ENCODE measurements at regions not wholly inside any gene's neighbourhood (a gene's known extent, or its start where the extent isn't known, plus 50 kb on each side); places are given as distances from the start of the nearest gene placed in this dataset.
"Not testable (repeated sequence)": the region's sequence is repeated elsewhere in the genome, so short reads cannot be mapped to it uniquely, and the experiment has no call there.

GRCh38 chr1:224061436-224061835, 52.5 kb upstream of the FBXO28 start:
- no peak for DNase-seq (ENCODE audit: low spot score)

DNA sequence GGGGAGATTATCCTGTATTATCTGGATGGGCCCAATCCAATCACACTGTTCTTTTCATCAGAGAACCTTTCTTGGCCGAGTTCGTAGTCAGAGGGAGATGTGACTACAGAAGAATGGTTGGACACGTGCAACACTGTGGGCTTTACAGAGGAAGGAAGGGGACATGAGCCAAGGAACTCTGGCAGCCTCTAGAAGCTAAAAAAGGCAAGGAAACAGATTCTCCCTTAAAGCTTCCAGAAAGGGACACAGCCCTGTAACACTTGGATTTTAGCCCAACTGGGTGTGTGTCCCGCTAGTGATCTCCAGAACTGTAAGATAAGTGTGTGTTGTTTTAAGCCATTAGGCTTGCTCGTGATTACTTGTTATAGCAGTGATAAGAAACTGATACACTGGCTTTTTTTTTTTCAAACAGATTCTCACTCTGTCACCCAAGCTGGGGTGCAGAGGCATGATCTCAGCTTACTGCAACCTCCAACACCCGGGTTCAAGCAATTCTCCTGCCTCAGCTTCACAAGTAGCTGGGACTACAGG, 53.9 kb upstream of the FBXO28 start:
- no peak for DNase-seq (ENCODE audit: low spot score)

- peak; percentile 93 for DNase-seq (ENCODE audit: low spot score)
Observed at GRCh38 chr1:224058303-224058702, 55.6 kb upstream of the FBXO28 start.

- DNase-seq (ENCODE audit: low spot score): peak; percentile 26
Observed at GRCh38 chr1:224057461-224058199, 56.3 kb upstream of the FBXO28 start.

GRCh38 chr1:224054611-224055010, 59.3 kb upstream of the FBXO28 start:
- DNase-seq (ENCODE audit: low spot score): no peak

GRCh38 chr1:224054012-224054411, 59.9 kb upstream of the FBXO28 start:
- peak; percentile 22 for DNase-seq (ENCODE audit: low spot score)

DNA sequence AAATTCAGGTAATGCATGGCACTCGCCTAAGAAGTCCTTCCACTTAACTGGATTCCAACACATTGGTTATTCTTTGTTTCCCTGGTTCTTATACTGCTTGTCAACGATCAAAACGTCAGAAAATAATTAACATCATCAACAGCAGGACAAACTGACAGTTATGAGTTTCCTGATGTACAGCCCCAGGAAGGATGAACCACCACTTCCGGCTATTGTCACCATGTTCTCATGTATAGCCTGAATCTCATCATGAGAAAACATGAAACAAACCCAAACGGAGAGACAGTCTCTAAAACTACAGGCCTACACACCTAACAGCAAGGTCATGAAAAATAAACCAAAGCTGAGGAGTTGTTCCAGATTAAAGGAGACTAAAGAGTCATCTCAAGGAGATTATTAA, 60.5 kb upstream of the FBXO28 start:
- no peak for DNase-seq (ENCODE audit: low spot score)

DNA sequence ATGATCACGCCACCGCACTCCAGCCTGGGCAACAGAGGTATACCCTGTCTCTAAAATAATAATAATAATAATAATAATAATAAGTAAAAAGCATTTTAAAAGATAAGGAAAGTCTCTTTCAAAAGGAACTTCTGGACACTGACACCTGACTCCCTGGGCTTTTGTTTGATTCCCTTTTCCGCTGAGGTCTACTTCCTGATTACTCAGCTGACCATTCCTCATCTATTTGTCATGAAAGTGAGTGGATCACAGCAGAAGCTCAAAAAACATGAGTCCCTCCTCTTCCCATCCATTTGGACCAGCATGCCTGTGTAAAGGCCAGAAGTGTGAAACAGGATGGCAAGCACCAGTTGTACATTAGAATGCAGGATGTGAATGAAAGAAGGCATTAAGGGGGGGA, 61.1 kb upstream of the FBXO28 start:
- peak; percentile 87 for DNase-seq (ENCODE audit: low spot score)

- DNase-seq (ENCODE audit: low spot score): not testable (repeated sequence)
Observed at GRCh38 chr1:224051782-224052181, 62.1 kb upstream of the FBXO28 start.

DNA sequence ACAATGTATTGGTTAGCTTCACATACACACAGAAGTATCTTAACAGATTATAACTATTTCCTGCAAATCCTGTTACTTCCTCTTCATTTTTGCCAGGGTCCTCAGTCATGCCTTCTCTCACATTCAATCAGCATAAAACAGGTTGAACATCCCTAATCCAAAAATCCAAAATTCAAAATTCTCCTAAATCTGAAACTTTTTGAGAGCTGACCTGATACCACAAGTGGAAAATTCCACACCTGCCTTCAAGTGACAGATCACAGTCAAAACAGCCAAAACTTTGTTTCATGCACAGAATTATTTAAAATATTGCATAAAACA, 62.9 kb upstream of the FBXO28 start:
- DNase-seq (ENCODE audit: low spot score): no peak

DNA sequence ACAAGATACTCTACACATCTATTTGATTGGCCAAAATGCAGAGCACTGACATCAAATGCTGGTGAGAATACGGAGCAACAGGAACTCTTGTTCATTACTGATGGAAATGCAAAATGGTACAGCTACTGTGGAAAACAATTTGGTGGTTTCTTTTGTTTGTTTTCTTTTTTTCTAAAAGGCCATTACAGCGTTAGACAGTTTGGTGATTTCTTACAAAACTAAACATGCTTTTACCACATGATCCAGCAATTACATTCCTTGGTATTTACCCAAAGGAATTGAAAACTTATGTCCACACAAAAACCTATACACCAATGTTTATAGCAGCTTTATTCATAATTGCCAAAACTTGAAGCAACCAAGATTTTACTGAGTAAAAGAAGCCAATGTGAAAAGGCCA, 66.4 kb upstream of the FBXO28 start:
- no peak for DNase-seq (ENCODE audit: low spot score)

DNA sequence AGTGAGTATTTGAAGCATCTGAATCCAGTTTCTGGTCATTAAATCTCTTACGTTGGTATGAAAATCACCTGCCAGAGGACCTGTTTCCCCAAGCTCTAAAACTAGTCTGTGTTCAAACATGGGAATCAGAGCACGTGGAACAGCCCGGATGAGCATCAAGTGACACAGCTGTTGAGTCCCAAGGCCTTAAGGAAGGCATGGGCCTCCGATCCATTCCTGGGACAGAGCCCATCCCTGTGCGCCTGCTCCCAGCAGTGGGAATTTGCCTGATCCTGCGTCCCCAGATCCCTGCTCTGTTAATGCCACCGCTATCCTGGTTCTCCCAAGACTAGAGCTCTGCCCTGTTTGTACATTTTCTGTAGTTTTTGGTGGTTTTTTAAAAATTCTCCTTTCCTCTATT, 68.4 kb upstream of the FBXO28 start:
- DNase-seq (ENCODE audit: low spot score): no peak

DNA sequence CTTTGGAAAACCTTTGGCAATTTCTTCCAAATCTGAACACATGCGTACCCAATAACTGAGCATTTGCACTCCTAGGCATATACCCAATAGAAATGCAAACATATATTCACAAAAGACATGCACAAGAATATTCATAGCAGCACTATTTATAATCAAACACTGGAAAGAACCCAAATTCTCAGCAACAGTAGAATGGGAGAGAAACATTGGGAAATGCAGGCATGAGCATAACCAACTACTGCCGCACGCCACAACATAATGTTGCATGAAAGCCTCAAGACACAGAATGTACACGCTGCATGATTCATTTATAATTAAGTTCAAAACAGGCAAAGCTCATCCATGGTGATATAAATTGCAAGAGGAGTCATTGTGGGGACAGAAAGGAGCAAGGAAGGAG, 69.5 kb upstream of the FBXO28 start:
- no peak for DNase-seq (ENCODE audit: low spot score)

GRCh38 chr1:224042557-224043118, 71.3 kb upstream of the FBXO28 start:
- no peak for DNase-seq (ENCODE audit: low spot score)

GRCh38 chr1:224041032-224041431, 72.9 kb upstream of the FBXO28 start:
- DNase-seq (ENCODE audit: low spot score): no peak

DNA sequence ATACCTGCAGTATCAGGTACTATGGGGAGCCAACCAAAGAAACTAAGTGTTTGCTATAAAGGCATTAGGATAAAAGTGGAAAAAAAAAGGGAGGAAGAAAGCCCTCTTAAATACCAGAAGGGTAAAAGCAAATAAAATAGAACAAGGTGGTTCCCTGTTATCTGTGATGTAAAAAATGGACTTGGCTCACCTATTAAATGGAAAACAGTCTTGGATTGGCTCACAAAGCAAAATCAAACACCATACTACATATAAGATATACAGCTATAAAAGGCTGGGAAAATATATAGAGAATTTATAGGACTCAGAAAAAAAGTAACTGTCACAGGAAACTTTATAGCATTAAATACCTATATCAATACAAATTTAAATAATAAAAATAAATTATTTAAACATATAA, 73.5 kb upstream of the FBXO28 start:
- not testable (repeated sequence) for DNase-seq (ENCODE audit: low spot score)

DNA sequence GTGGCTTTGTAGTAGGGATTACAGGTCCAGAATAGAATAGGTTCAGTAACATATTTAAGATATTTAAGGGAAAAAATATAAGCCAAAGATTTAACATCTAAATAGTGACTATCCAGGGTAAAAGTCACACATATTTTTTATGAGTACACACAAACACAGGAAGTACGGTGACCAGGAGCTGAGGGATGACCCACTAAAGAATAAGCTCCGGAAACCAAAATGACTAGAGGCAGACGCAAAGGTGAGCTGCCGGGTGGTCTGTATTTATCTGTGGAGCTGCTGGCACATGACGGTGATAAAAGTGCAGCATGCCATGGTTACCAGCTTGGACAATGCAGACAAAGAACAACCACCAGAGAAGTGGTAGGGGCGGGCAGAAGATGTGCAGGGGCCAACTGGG, 73.9 kb upstream of the FBXO28 start:
- not testable (repeated sequence) for DNase-seq (ENCODE audit: low spot score)

DNA sequence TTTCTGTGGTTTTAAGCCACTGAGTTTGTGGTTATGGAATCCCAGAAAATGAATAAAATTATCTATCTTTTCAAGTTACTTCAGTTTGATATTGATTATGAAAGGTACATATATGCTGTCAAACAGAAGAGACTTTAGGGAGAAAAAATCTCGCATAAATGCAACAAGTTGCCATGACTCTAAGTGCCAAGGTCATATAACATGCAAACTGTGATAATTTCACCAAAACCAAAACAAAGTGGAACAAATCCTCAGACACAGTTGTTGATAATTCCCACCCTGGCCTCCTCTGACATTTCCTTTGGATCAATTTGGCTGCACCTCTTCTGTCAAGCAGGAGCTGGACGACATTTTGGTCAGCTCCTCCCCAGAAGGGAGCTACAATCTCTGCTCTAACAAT, 75.1 kb upstream of the FBXO28 start:
- not testable (repeated sequence) for DNase-seq (ENCODE audit: low spot score)

GRCh38 chr1:224037362-224037761, 76.5 kb upstream of the FBXO28 start:
- DNase-seq (ENCODE audit: low spot score): not testable (repeated sequence)

- not testable (repeated sequence) for DNase-seq (ENCODE audit: low spot score)
Observed at GRCh38 chr1:224032608-224033276, 81.2 kb upstream of the FBXO28 start.

DNA sequence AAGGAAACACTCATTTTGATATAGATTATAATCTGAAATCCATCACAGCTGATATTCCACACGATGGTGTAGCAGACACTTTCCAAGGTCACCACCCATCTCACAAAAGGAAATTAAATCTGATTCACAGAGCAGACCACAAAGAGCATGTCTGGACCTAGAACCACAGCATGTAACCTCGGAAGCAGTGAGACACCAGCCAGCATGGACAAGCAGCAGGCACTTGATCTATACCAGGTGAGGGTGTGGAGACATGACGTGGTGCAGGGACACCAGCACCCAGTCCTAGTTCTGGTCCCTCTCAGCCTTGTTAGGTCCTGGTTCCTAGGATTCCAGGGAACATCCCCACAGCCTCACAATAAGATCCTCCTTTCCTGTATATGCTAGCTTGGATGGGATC, 81.9 kb upstream of the FBXO28 start:
- DNase-seq (ENCODE audit: low spot score): not testable (repeated sequence)

- DNase-seq (ENCODE audit: low spot score): not testable (repeated sequence)
Observed at GRCh38 chr1:224030257-224030656, 83.7 kb upstream of the FBXO28 start.

GRCh38 chr1:224029286-224030025, 84.5 kb upstream of the FBXO28 start:
- DNase-seq (ENCODE audit: low spot score): peak; percentile 72
